ENCODE measurements at regions not wholly inside any gene's neighbourhood (a gene's known extent, or its start where the extent isn't known, plus 50 kb on each side); places are given as distances from the start of the nearest gene placed in this dataset.
"Not testable (repeated sequence)": the region's sequence is repeated elsewhere in the genome, so short reads cannot be mapped to it uniquely, and the experiment has no call there.

- H3K36me3 ChIP-seq = no peaks in the 10 kb centered on the region
- no peak overlapping the region for H2AFZ ChIP-seq (replicated peaks)
- Mint-ChIP-seq H3K27me3 (ENCODE audit: insufficient read depth, low read depth) (peaks cover 2% of the 10 kb centered on the region), H3K27ac (no peak overlapping the region), H3K4me1 (no peaks in the 10 kb centered on the region), H3K4me3 (no peak overlapping the region), H3K9me3 (no peaks in the 10 kb centered on the region), H3K36me3 (no peaks in the 10 kb centered on the region)
- H3K9me3 ChIP-seq (ENCODE audit: low read depth) = no peaks in the 10 kb centered on the region
- no peaks in the 10 kb centered on the region for H3K4me1 ChIP-seq
- H3K9ac ChIP-seq = no peak overlapping the region
- no peaks in the 10 kb centered on the region for H3K79me2 ChIP-seq (ENCODE audit: low read depth)
- no peaks in the 10 kb centered on the region for H3F3A ChIP-seq (ENCODE audit: low read depth)
- no peak for DNase-seq (ENCODE audit: low spot score)
- H4K20me1 ChIP-seq (ENCODE audit: low read depth) = no peaks in the 10 kb centered on the region
- no peak overlapping the region for H3K27ac ChIP-seq
- TF ChIP-seq EZH2 (IDR thresholded peaks at IDR 0.05) (no peak), CTCF (IDR thresholded peaks at IDR 0.05) (no peak), EZH2phosphoT487 (IDR thresholded peaks at IDR 0.05) (no peak)
- H3K4me3 ChIP-seq = no peak overlapping the region
- no peak overlapping the region for H3K4me2 ChIP-seq
- H3K27me3 ChIP-seq = no peaks in the 10 kb centered on the region
Observed at GRCh38 chrX:106479920-106480319, 131.9 kb upstream of the RADX start.

GRCh38 chrX:106481341-106481740, 130.4 kb upstream of the RADX start:
- H3K36me3 ChIP-seq = no peaks in the 10 kb centered on the region
- no peak overlapping the region for H3K27ac ChIP-seq
- H3K79me2 ChIP-seq (ENCODE audit: low read depth) = no peaks in the 10 kb centered on the region
- no peaks in the 10 kb centered on the region for H3K4me1 ChIP-seq
- DNase-seq (ENCODE audit: low spot score) = peak; percentile 72
- TF ChIP-seq CTCF (IDR thresholded peaks at IDR 0.05) = peak; percentile 78
- no peak for TF ChIP-seq EZH2 (IDR thresholded peaks at IDR 0.05)
- H3F3A ChIP-seq (ENCODE audit: low read depth) = no peaks in the 10 kb centered on the region
- H4K20me1 ChIP-seq (ENCODE audit: low read depth) = no peaks in the 10 kb centered on the region
- H3K9me3 Mint-ChIP-seq = no peaks in the 10 kb centered on the region
- no peak overlapping the region for H3K4me3 Mint-ChIP-seq
- H3K27me3 Mint-ChIP-seq (ENCODE audit: insufficient read depth, low read depth) = peaks cover 2% of the 10 kb centered on the region
- H2AFZ ChIP-seq (replicated peaks) = no peak overlapping the region
- H3K4me2 ChIP-seq = no peak overlapping the region
- no peaks in the 10 kb centered on the region for H3K9me3 ChIP-seq (ENCODE audit: low read depth)
- H3K36me3 Mint-ChIP-seq = no peaks in the 10 kb centered on the region
- H3K27me3 ChIP-seq = no peaks in the 10 kb centered on the region
- no peak overlapping the region for H3K4me3 ChIP-seq
- no peak overlapping the region for H3K9ac ChIP-seq
- H3K27ac Mint-ChIP-seq = no peak overlapping the region
- no peaks in the 10 kb centered on the region for H3K4me1 Mint-ChIP-seq

GRCh38 chrX:106484233-106484632, 127.5 kb upstream of the RADX start:
- Histone ChIP-seq H3K27ac (no peak overlapping the region), H4K20me1 (ENCODE audit: low read depth) (no peaks in the 10 kb centered on the region), H3K9me3 (ENCODE audit: low read depth) (no peaks in the 10 kb centered on the region), H3F3A (ENCODE audit: low read depth) (no peaks in the 10 kb centered on the region), H3K4me3 (no peak overlapping the region), H3K27me3 (no peaks in the 10 kb centered on the region), H3K9ac (no peak overlapping the region), H3K4me1 (no peaks in the 10 kb centered on the region), H3K36me3 (no peaks in the 10 kb centered on the region), H2AFZ (replicated peaks) (no peak overlapping the region), H3K4me2 (no peak overlapping the region), H3K79me2 (ENCODE audit: low read depth) (no peaks in the 10 kb centered on the region)
- TF ChIP-seq EZH2 (IDR thresholded peaks at IDR 0.05) = no peak
- no peak for TF ChIP-seq CTCF (IDR thresholded peaks at IDR 0.05)
- no peak for TF ChIP-seq EZH2phosphoT487 (IDR thresholded peaks at IDR 0.05)
- Mint-ChIP-seq H3K27me3 (ENCODE audit: insufficient read depth, low read depth) (no peaks in the 10 kb centered on the region), H3K36me3 (no peaks in the 10 kb centered on the region), H3K27ac (no peak overlapping the region), H3K4me1 (no peaks in the 10 kb centered on the region), H3K4me3 (no peak overlapping the region), H3K9me3 (no peaks in the 10 kb centered on the region)
- DNase-seq (ENCODE audit: low spot score) = no peak

DNA sequence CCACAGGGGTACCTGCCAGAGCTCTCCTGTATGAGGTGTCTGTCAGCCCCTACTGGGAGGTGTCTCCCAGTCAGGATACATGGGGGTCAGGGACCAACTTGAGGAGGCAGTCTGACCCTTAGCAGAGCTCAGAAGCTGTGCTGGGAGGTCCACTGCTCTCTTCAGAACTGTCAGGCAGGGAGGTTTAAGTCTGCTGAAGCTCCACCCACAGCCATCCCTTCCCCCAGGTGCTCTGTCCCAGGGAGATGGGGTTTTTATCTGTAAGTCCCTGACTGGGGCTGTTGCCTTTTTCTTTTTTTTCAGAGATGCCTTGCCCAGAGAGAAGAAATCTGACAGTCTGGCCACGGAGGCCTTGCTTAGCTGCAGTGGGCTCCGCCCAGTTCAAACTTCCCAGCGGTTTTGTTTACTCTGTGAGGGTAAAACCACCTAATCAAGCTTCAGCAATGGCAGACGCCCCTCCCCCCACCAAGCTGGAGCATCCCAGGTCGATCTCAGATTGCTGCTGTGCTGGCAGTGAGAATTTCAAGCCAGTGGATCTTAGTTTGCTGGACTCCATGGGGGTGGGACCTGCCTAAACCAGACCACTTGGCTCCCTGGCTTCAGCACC, 118.5 kb upstream of the RADX start:
- not testable (repeated sequence) for H3K27me3 Mint-ChIP-seq (ENCODE audit: insufficient read depth, low read depth); H3K9me3 Mint-ChIP-seq; H3K27ac ChIP-seq; H3K36me3 ChIP-seq; H2AFZ ChIP-seq (replicated peaks); H3K4me3 Mint-ChIP-seq; H3F3A ChIP-seq (ENCODE audit: low read depth); H3K4me1 ChIP-seq; H3K36me3 Mint-ChIP-seq; H3K27ac Mint-ChIP-seq; H3K4me1 Mint-ChIP-seq; H4K20me1 ChIP-seq (ENCODE audit: low read depth); H3K9ac ChIP-seq; H3K27me3 ChIP-seq; H3K79me2 ChIP-seq (ENCODE audit: low read depth); H3K9me3 ChIP-seq (ENCODE audit: low read depth)
- DNase-seq (ENCODE audit: low spot score) = peak; percentile 62
- Histone ChIP-seq H3K4me2 (peak overlapping the region; percentile 44), H3K4me3 (peak overlapping the region; percentile 10)
